Naive thymus-derived CD8-positive, alpha-beta T cell (primary cell): ENCODE measurements at regions not wholly inside any gene's neighbourhood (a gene's known extent, or its start where the extent isn't known, plus 50 kb on each side); places are given as distances from the start of the nearest gene placed in this dataset.

Experiments used
- ATAC-seq, 2 donors: fragments of 150-1000 bp; cut with Tn5 transposase in 1 of 2; sonication (Bioruptor Pico), chemical (Tn5 transposase) in 1 of 2; 1 replicate in 1 of 2; 2 replicates in 1 of 2; pipeline ENCODE4 v1.10.0; 2021; ENCODE audit warnings: mild to moderate bottlenecking in 2 of 2, moderate library complexity in 2 of 2
- POLR2A ChIA-PET: fragments of 350-600 bp; sonication (Branson Sonifier 250); formaldehyde crosslinking; loops from one replicate; lab custom pipeline; 2021; ENCODE audit warnings: antibody characterized with exemption; lab: Charles Lee
- DNase-seq, 10 donors: peaks; one replicate each; pipeline versions ENCODE4 v3.0.0 to v3.0.0-alpha.2; 2020 to 2022
- H3K27ac Mint-ChIP-seq, 10 donors: one replicate each; pipeline ENCODE4 v1.8.0; 2020 to 2022; ENCODE audit warnings: mild to moderate bottlenecking in 10 of 10, mixed read lengths in 10 of 10, moderate library complexity in 4 of 10, inconsistent platforms in 1 of 10
- H3K27me3 Mint-ChIP-seq, 5 donors: one replicate each; pipeline ENCODE4 v1.8.0; 2021 to 2022; ENCODE audit warnings: mixed read lengths in 5 of 5
- H3K36me3 Mint-ChIP-seq, 3 donors: one replicate each; pipeline ENCODE4 v1.8.0; 2020 to 2022; ENCODE audit warnings: mixed read lengths in 3 of 3, mild to moderate bottlenecking in 2 of 3, inconsistent platforms in 1 of 3
- H3K4me1 Mint-ChIP-seq, 4 donors: one replicate each; pipeline ENCODE4 v1.8.0; 2021 to 2022; ENCODE audit warnings: mixed read lengths in 4 of 4
- H3K4me3 Mint-ChIP-seq, 10 donors: one replicate each; pipeline ENCODE4 v1.8.0; 2020 to 2022; ENCODE audit warnings: mild to moderate bottlenecking in 10 of 10, mixed read lengths in 10 of 10, moderate library complexity in 6 of 10, inconsistent platforms in 1 of 10
- H3K9me3 Mint-ChIP-seq, 9 donors: one replicate each; pipeline ENCODE4 v1.8.0; 2020 to 2022; ENCODE audit warnings: mixed read lengths in 9 of 9, mild to moderate bottlenecking in 3 of 9, inconsistent platforms in 1 of 9, moderate library complexity in 1 of 9

- POLR2A ChIA-PET = no interaction called here
- no peaks in the 10 kb centered on the region for H3K4me1 Mint-ChIP-seq
- no peak overlapping the region for H3K4me3 Mint-ChIP-seq
- DNase-seq = no peak
- no peaks in the 10 kb centered on the region for H3K36me3 Mint-ChIP-seq
- H3K27me3 Mint-ChIP-seq = peaks cover 0 to 10% (median 3%) of the 10 kb centered on the region in 5 donors
- no peak overlapping the region for H3K27ac Mint-ChIP-seq
- no peak for ATAC-seq
- H3K9me3 Mint-ChIP-seq = peaks cover 0 to 4% (median 0%) of the 10 kb centered on the region in 9 donors
Observed at GRCh38 chr7:38002689-38003088, 82.2 kb downstream of the EPDR1 start.

GRCh38 chr7:38006559-38006958 lies 86.1 kb downstream of the EPDR1 start:
- Mint-ChIP-seq H3K36me3 (peaks cover 0 to 6% (median 0%) of the 10 kb centered on the region in 3 donors), H3K9me3 (peaks cover 0 to 18% (median 10%) of the 10 kb centered on the region in 9 donors), H3K4me3 (no peak overlapping the region), H3K27ac (no peak overlapping the region), H3K4me1 (no peaks in the 10 kb centered on the region), H3K27me3 (peaks cover 0 to 10% (median 8%) of the 10 kb centered on the region in 5 donors)
- ATAC-seq (no peak), DNase-seq (no peak)
- POLR2A ChIA-PET = no interaction called here

GRCh38 chr7:38007096-38007495 lies 86.7 kb downstream of the EPDR1 start:
- Mint-ChIP-seq H3K4me3 (no peak overlapping the region), H3K4me1 (no peaks in the 10 kb centered on the region), H3K27me3 (peaks cover 0 to 8% (median 4%) of the 10 kb centered on the region in 5 donors), H3K36me3 (peaks cover 0 to 6% (median 0%) of the 10 kb centered on the region in 3 donors), H3K9me3 (peaks cover 0 to 18% (median 10%) of the 10 kb centered on the region in 9 donors), H3K27ac (no peak overlapping the region)
- no peak for ATAC-seq
- DNase-seq = no peak
- POLR2A ChIA-PET = no interaction called here

DNA sequence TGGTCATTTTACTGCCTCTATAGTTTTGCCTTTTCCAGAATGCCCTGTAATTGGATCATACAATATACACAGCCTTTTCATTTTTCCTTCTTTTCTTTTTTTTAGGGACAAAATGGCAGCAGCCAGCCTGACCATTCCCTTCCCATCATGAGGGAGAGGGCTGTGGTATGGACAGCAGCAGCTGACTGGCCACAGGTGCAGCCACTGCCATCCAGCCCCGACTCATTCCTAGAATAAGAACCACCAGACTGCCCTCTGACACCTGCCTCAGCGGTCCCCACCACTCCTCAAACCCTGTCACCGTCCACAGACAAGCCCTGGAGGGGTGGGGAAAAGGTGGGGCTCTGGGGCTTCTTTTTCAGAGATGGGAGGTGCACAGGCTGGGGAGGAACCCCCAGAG lies 92.8 kb downstream of the EPDR1 start:
- Mint-ChIP-seq H3K9me3 (peaks cover 0 to 18% (median 10%) of the 10 kb centered on the region in 9 donors), H3K4me3 (no peak overlapping the region), H3K4me1 (no peaks in the 10 kb centered on the region), H3K36me3 (peaks cover 0 to 6% (median 0%) of the 10 kb centered on the region in 3 donors), H3K27ac (no peak overlapping the region), H3K27me3 (peaks cover 0 to 11% (median 2%) of the 10 kb centered on the region in 5 donors)
- POLR2A ChIA-PET = no interaction called here
- ATAC-seq = no peak
- no peak for DNase-seq

DNA sequence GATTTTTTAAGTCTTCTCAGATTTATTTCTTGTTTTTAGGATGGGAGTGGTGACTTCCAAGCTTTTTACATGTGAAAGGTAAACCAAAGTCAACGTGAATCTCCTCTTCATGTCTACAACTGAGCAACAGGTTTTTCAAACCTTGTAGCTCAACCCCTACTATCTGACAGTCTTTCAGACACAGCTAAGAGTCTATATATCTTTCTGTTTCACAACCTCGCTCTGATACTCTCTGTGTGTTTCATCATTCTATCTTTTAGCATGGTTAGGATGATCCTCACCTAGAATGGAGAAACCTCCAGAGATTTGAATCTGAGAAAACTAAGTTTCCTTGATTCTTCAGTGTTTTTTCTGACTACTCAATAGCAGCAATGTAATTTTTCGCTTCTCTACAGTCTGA lies 96.1 kb downstream of the EPDR1 start:
- DNase-seq = no peak
- Mint-ChIP-seq H3K36me3 (no peaks in the 10 kb centered on the region), H3K4me1 (no peaks in the 10 kb centered on the region), H3K9me3 (peaks cover 0 to 2% (median 0%) of the 10 kb centered on the region in 9 donors), H3K27me3 (peaks cover 0 to 14% (median 0%) of the 10 kb centered on the region in 5 donors), H3K4me3 (no peak overlapping the region), H3K27ac (no peak overlapping the region)
- POLR2A ChIA-PET = no interaction called here
- ATAC-seq = no peak

- H3K27me3 Mint-ChIP-seq = peaks cover 0 to 14% (median 2%) of the 10 kb centered on the region in 5 donors
- H3K9me3 Mint-ChIP-seq = peaks cover 0 to 2% (median 0%) of the 10 kb centered on the region in 9 donors
- POLR2A ChIA-PET = no interaction called here
- no peak overlapping the region for H3K4me3 Mint-ChIP-seq
- DNase-seq = no peak
- H3K4me1 Mint-ChIP-seq = no peaks in the 10 kb centered on the region
- ATAC-seq = no peak
- H3K36me3 Mint-ChIP-seq = no peaks in the 10 kb centered on the region
- no peak overlapping the region for H3K27ac Mint-ChIP-seq
Observed at GRCh38 chr7:38017320-38017719, 96.9 kb downstream of the EPDR1 start.

DNA sequence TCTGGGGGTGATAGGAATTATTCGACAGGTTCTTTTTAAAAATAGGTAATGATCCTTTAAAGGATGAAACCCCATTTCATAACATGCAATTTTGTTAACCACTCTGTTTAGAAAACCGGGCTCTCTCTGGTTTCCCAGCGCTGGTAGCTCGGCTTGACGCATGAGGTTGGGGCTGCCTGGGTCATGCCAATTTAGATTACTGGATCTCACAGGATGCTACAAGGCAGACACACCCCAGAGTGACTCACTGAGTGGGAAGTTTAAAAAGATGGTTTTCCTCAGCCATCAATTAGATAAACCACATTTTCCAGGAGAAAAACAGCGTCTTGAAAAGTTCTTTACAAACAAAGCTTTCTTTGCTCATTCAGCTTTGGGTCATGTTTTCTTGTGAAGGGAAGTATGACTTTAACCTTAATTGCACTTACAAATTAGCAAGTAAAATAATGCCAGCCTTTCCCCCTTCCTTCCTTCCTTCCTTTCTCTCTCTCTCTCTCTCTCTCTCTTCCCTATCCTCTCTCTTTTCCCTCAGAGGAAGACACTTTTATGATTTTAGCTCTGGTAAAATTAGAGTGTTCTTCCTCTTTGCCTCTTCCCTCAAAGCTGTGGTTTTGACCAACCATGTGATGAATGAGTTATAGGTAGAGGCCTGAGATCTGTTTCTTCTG lies 99.8 kb downstream of the EPDR1 start:
- H3K4me3 Mint-ChIP-seq = no peak overlapping the region
- POLR2A ChIA-PET = no interaction called here
- H3K27ac Mint-ChIP-seq = peak overlapping the region in 1 of 10 donors; percentile 50
- peaks cover 0 to 2% (median 0%) of the 10 kb centered on the region in 9 donors for H3K9me3 Mint-ChIP-seq
- H3K36me3 Mint-ChIP-seq = no peaks in the 10 kb centered on the region
- DNase-seq (no peak), ATAC-seq (no peak)
- no peaks in the 10 kb centered on the region for H3K4me1 Mint-ChIP-seq
- H3K27me3 Mint-ChIP-seq = peaks cover 0 to 14% (median 3%) of the 10 kb centered on the region in 5 donors

DNA sequence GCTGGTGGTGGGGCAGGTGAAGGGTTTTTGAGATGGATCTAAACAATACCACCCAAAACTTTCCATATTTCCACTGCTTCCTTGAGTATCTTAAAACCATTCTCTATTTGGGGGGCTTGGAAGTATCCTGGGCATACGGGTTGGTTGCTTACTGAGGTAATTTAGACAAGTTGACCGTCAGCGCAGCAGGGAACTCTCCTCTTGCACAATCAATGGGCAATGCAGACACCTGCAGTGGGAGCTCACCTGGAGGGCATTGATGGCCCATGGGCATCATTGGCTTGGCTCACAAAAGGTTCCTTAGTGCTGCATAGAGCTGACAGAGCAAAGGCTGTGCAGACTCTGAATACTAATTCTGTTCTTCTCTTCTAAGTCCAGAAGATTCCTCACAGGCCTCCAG lies 101.5 kb downstream of the EPDR1 start:
- POLR2A ChIA-PET = no interaction called here
- DNase-seq (no peak), ATAC-seq (no peak)
- H3K27ac Mint-ChIP-seq = no peak overlapping the region
- no peak overlapping the region for H3K4me3 Mint-ChIP-seq
- H3K9me3 Mint-ChIP-seq = peaks cover 0 to 2% (median 0%) of the 10 kb centered on the region in 9 donors
- no peaks in the 10 kb centered on the region for H3K36me3 Mint-ChIP-seq
- H3K4me1 Mint-ChIP-seq = no peaks in the 10 kb centered on the region
- peaks cover 0 to 14% (median 3%) of the 10 kb centered on the region in 5 donors for H3K27me3 Mint-ChIP-seq

GRCh38 chr7:38025815-38026214 lies 105.4 kb downstream of the EPDR1 start:
- DNase-seq (no peak), ATAC-seq (no peak)
- Mint-ChIP-seq H3K27me3 (peaks cover 0 to 3% (median 0%) of the 10 kb centered on the region in 5 donors), H3K9me3 (no peaks in the 10 kb centered on the region), H3K27ac (no peak overlapping the region), H3K36me3 (no peaks in the 10 kb centered on the region), H3K4me1 (no peaks in the 10 kb centered on the region), H3K4me3 (no peak overlapping the region)
- POLR2A ChIA-PET = no interaction called here

GRCh38 chr7:38027884-38028455 lies 107.5 kb downstream of the EPDR1 start:
- POLR2A ChIA-PET = no interaction called here
- Mint-ChIP-seq H3K4me3 (no peak overlapping the region), H3K36me3 (no peaks in the 10 kb centered on the region), H3K9me3 (no peaks in the 10 kb centered on the region), H3K4me1 (no peaks in the 10 kb centered on the region), H3K27ac (no peak overlapping the region), H3K27me3 (no peaks in the 10 kb centered on the region)
- ATAC-seq (no peak), DNase-seq (no peak)

GRCh38 chr7:38034062-38034908 lies 113.8 kb downstream of the EPDR1 start:
- DNase-seq (no peak), ATAC-seq (no peak)
- POLR2A ChIA-PET = no interaction called here
- H3K36me3 Mint-ChIP-seq = no peaks in the 10 kb centered on the region
- H3K4me1 Mint-ChIP-seq = no peaks in the 10 kb centered on the region
- H3K27ac Mint-ChIP-seq = no peak overlapping the region
- H3K4me3 Mint-ChIP-seq = no peak overlapping the region
- peaks cover 0 to 3% (median 0%) of the 10 kb centered on the region in 9 donors for H3K9me3 Mint-ChIP-seq
- H3K27me3 Mint-ChIP-seq = peaks cover 4 to 17% (median 5%) of the 10 kb centered on the region in 5 donors

- no peak for DNase-seq
- no peak overlapping the region for H3K4me3 Mint-ChIP-seq
Observed at GRCh38 chr7:38040831-38041230, 120.4 kb downstream of the EPDR1 start.

GRCh38 chr7:38049679-38050078 lies 128.4 kb upstream of the STARD3NL start:
- H3K4me3 Mint-ChIP-seq = no peak overlapping the region
- POLR2A ChIA-PET = no interaction called here
- DNase-seq = no peak
- H3K9me3 Mint-ChIP-seq = peaks cover 0 to 16% (median 12%) of the 10 kb centered on the region in 9 donors
- no peak overlapping the region for H3K27ac Mint-ChIP-seq
- peaks cover 0 to 7% (median 5%) of the 10 kb centered on the region in 3 donors for H3K36me3 Mint-ChIP-seq
- peaks cover 6 to 25% (median 7%) of the 10 kb centered on the region in 5 donors for H3K27me3 Mint-ChIP-seq
- no peaks in the 10 kb centered on the region for H3K4me1 Mint-ChIP-seq
- ATAC-seq = no peak

More at GRCh38 chr7:38040831-38041230, 120.4 kb downstream of the EPDR1 start:
- no peaks in the 10 kb centered on the region for H3K36me3 Mint-ChIP-seq
- POLR2A ChIA-PET = no interaction called here
- peaks cover 0 to 3% (median 0%) of the 10 kb centered on the region in 9 donors for H3K9me3 Mint-ChIP-seq
- H3K27ac Mint-ChIP-seq = no peak overlapping the region
- no peak for ATAC-seq
- no peaks in the 10 kb centered on the region for H3K4me1 Mint-ChIP-seq
- H3K27me3 Mint-ChIP-seq = peaks cover 0 to 6% (median 0%) of the 10 kb centered on the region in 5 donors
